Calu3 (cell line): ENCODE measurements at regions not wholly inside any gene's neighbourhood (a gene's known extent, or its start where the extent isn't known, plus 50 kb on each side); places are given as distances from the start of the nearest gene placed in this dataset.

ENCODE experiments used
- BruUV-seq: library from RNA; stranded (reverse); fragments of 400-500 nt; replicated peaks from 2 replicates; lab custom pipeline; 2021; lab: Mats Ljungman, UMichigan
- CTCF ChIA-PET: fragments of 300-600 bp; sonication (Branson Sonifier 250); formaldehyde crosslinking; loops from one replicate; lab custom pipeline; 2022; ENCODE audit warnings: antibody characterized with exemption; lab: Charles Lee
- DNase-seq: peaks from one replicate; pipeline ENCODE4 v3.0.0; 2022
- H3K27ac Mint-ChIP-seq: one replicate; pipeline ENCODE4 v1.8.0; 2022; ENCODE audit warnings: mixed read lengths; ENCODE audit not compliant: unreplicated experiment
- H3K27me3 Mint-ChIP-seq: one replicate; pipeline ENCODE4 v1.8.0; 2022; ENCODE audit warnings: mixed read lengths; ENCODE audit not compliant: unreplicated experiment
- H3K36me3 Mint-ChIP-seq: one replicate; pipeline ENCODE4 v1.8.0; 2022; ENCODE audit warnings: mild to moderate bottlenecking, moderate library complexity, mixed read lengths; ENCODE audit not compliant: insufficient read depth, unreplicated experiment
- H3K4me1 Mint-ChIP-seq: one replicate; pipeline ENCODE4 v1.8.0; 2022; ENCODE audit warnings: mild to moderate bottlenecking, low read depth, mixed read lengths; ENCODE audit not compliant: unreplicated experiment
- H3K4me3 Mint-ChIP-seq: one replicate; pipeline ENCODE4 v1.8.0; 2022; ENCODE audit warnings: mild to moderate bottlenecking, low read depth, moderate library complexity, mixed read lengths; ENCODE audit not compliant: unreplicated experiment
- H3K9me3 Mint-ChIP-seq: one replicate; pipeline ENCODE4 v1.8.0; 2022; ENCODE audit warnings: low read depth, mixed read lengths; ENCODE audit not compliant: unreplicated experiment
- intact Hi-C: fragments of 100-400 bp; cut with micrococcal nuclease; formaldehyde crosslinking; loops from one replicate; pipeline ENCODE4 v1.10.0; 2022; ENCODE audit not compliant: unreplicated experiment
- TF ChIP-seq, protein P1 (sequence below): fragments of 200-600 bp; IDR thresholded peaks from one replicate; pipeline ENCODE4 v1.8.0; 2022; ENCODE audit warnings: antibody characterized with exemption; ENCODE audit not compliant: unreplicated experiment

DNA sequence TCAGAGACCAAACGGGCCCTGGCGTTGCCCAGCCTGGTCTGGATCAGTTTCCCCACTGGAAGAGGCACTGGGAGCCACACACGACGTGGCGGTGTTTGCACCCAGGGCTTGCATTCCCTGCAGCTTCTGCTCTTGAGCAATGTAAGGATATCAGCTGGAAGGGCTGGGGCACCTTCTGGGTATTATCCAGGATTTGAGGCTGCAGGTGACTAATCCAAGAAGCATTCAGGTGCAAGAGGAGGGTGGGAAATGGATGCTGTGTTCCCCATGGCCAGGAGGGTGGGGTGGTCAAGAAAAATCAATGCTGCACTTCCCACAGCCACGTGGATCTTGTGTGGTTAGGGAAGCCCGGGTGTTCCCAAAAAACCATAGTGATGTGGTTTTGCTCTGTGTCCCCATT, 430.9 kb downstream of the IRX2 start:
- DNase-seq: no peak
- no peaks in the 10 kb centered on the region for H3K27me3 Mint-ChIP-seq
- no peak overlapping the region for H3K27ac Mint-ChIP-seq
- CTCF ChIA-PET: no interaction called here
- no peak overlapping the region for H3K4me3 Mint-ChIP-seq
- H3K9me3 Mint-ChIP-seq: peaks cover 13% of the 10 kb centered on the region
- TF ChIP-seq, protein P1, sequence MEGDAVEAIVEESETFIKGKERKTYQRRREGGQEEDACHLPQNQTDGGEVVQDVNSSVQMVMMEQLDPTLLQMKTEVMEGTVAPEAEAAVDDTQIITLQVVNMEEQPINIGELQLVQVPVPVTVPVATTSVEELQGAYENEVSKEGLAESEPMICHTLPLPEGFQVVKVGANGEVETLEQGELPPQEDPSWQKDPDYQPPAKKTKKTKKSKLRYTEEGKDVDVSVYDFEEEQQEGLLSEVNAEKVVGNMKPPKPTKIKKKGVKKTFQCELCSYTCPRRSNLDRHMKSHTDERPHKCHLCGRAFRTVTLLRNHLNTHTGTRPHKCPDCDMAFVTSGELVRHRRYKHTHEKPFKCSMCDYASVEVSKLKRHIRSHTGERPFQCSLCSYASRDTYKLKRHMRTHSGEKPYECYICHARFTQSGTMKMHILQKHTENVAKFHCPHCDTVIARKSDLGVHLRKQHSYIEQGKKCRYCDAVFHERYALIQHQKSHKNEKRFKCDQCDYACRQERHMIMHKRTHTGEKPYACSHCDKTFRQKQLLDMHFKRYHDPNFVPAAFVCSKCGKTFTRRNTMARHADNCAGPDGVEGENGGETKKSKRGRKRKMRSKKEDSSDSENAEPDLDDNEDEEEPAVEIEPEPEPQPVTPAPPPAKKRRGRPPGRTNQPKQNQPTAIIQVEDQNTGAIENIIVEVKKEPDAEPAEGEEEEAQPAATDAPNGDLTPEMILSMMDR: no peak
- intact Hi-C loops: no loop called here
- H3K4me1 Mint-ChIP-seq: no peaks in the 10 kb centered on the region
- H3K36me3 Mint-ChIP-seq: no peaks in the 10 kb centered on the region
- no TSS peak for BruUV-seq

DNA sequence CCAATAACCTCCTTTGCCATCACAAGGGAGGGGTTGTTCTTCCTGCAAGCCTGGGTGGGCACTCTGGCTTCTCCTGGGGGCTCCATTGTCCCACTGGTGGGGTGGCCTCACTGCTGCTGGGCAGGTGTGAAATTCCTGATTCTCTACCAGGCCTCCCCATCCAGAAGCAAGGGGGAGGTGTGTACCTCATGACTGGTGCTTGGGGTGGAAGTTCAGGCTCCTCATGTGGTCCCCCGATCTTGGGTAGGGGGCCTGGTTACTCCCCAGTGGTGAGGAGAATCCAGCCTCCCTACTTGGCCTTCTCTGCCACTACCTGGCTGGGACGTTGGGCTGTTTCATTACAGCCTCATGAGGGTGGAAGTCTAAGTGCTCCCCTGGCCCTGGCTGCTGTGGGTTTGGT, 433.9 kb downstream of the IRX2 start:
- H3K27ac Mint-ChIP-seq: no peak overlapping the region
- intact Hi-C loops: no loop called here
- H3K36me3 Mint-ChIP-seq: peaks cover 3% of the 10 kb centered on the region
- BruUV-seq: no TSS peak
- H3K9me3 Mint-ChIP-seq: peaks cover 18% of the 10 kb centered on the region
- no peak for DNase-seq
- no peak overlapping the region for H3K4me3 Mint-ChIP-seq
- TF ChIP-seq, protein P1: no peak
- CTCF ChIA-PET: no interaction called here
- H3K4me1 Mint-ChIP-seq: no peaks in the 10 kb centered on the region
- no peaks in the 10 kb centered on the region for H3K27me3 Mint-ChIP-seq

DNA sequence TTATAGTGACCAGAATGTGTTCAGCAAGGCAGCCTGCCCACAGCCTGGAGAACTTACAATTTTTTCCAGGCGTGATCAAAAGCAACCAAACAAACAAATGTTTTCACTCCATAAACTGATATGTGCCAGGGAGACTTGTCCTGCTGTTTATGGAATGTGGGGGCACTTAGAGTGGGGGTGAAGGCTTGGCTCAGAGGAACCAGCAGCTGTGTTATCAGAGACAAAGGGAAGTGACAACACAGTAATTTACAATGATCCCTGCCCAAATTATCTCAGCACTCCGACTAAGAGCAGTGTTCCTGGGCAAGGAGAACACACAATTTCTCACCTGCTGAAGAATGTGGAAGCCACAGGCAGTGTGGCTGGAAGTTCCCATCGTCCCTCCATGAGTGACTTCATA, 429.1 kb upstream of the IRX4 start:
- TF ChIP-seq, protein P1: no peak
- Mint-ChIP-seq H3K9me3 (peaks cover 22% of the 10 kb centered on the region), H3K36me3 (peaks cover 3% of the 10 kb centered on the region), H3K27me3 (no peaks in the 10 kb centered on the region), H3K4me3 (no peak overlapping the region), H3K27ac (no peak overlapping the region), H3K4me1 (no peaks in the 10 kb centered on the region)
- BruUV-seq: no TSS peak
- CTCF ChIA-PET: no interaction called here
- intact Hi-C loops: no loop called here
- DNase-seq: no peak

DNA sequence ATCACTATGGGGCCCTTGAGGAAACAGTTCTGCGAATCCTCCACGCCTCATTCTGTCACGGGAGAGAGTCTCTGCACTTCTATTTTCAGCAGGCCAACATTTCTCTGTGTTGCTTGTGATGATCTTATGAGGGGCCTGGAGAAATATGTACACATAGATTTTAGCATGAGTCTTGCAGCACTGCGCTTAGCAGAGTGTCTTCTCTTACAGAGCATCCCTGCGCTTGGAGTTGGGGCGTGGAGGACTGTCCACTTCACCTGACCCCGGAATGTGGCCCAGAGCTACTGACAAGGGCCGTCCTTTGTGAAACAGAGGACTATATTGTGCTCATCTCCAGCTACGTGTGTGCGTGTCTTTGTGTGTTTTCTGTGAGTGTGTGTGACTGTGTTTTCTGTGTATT, 428.2 kb upstream of the IRX4 start:
- TF ChIP-seq, protein P1: no peak
- CTCF ChIA-PET: no interaction called here
- Mint-ChIP-seq H3K36me3 (peaks cover 3% of the 10 kb centered on the region), H3K9me3 (peaks cover 22% of the 10 kb centered on the region), H3K27me3 (no peaks in the 10 kb centered on the region), H3K27ac (no peak overlapping the region), H3K4me3 (no peak overlapping the region), H3K4me1 (no peaks in the 10 kb centered on the region)
- intact Hi-C loops: no loop called here
- no TSS peak for BruUV-seq
- DNase-seq: no peak

DNA sequence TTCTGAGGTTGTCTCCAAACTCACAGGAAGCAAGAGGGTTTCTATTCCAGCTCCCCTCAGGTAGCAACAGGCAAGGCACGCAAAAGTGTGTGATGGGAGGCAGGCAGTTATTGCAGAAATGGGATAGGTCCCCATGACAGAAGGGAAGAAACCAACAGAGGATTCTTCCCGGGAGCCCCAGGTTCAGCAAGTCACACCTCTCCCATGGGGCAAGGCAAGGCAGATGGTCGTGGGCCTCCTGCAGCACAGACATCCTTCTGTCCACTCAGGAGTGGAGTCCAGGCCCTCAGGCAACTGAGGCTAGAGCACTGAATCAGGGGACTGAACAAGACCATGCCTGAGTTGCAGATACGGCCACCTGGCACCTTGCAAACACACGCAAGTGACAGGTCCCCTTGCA, 424.9 kb upstream of the IRX4 start:
- H3K27me3 Mint-ChIP-seq: no peaks in the 10 kb centered on the region
- H3K9me3 Mint-ChIP-seq: peaks cover 11% of the 10 kb centered on the region
- H3K4me3 Mint-ChIP-seq: no peak overlapping the region
- no TSS peak for BruUV-seq
- no peaks in the 10 kb centered on the region for H3K36me3 Mint-ChIP-seq
- TF ChIP-seq, protein P1: no peak
- DNase-seq: no peak
- CTCF ChIA-PET: no interaction called here
- H3K4me1 Mint-ChIP-seq: no peaks in the 10 kb centered on the region
- intact Hi-C loops: no loop called here
- no peak overlapping the region for H3K27ac Mint-ChIP-seq
